H9 (cell line): ENCODE measurements at regions not wholly inside any gene's neighbourhood (a gene's known extent, or its start where the extent isn't known, plus 50 kb on each side); places are given as distances from the start of the nearest gene placed in this dataset.

Experiments used
- DNase-seq: peaks from one replicate; pipeline ENCODE4 v3.0.0-alpha.2; 2017
- H2AFZ ChIP-seq: one replicate; pipeline ENCODE4 v1.6.1; 2013; ENCODE audit warnings: mild to moderate bottlenecking, low read length, control low read depth, moderate library complexity
- H2AK5ac ChIP-seq: 2 replicates; pipeline ENCODE4 v1.6.1; 2013; ENCODE audit warnings: low read length, control low read depth, mixed read lengths; ENCODE audit not compliant: insufficient read length
- H2BK120ac ChIP-seq: one replicate; pipeline ENCODE4 v1.6.1; 2013; ENCODE audit warnings: low read depth, mild to moderate bottlenecking, low read length, control low read depth, inconsistent platforms; ENCODE audit not compliant: poor library complexity, severe bottlenecking
- H2BK12ac ChIP-seq: 2 replicates; pipeline ENCODE4 v1.6.1; 2013; ENCODE audit warnings: low read length, control low read depth, mixed read lengths, low read depth; ENCODE audit not compliant: insufficient read length
- H2BK15ac ChIP-seq: 2 replicates; pipeline ENCODE4 v1.6.1; 2013; ENCODE audit warnings: low read depth, low read length, control low read depth
- H2BK20ac ChIP-seq: one replicate; pipeline ENCODE4 v1.6.1; 2013; ENCODE audit warnings: low read depth, mild to moderate bottlenecking, low read length, control low read depth, inconsistent platforms; ENCODE audit not compliant: poor library complexity, severe bottlenecking
- H2BK5ac ChIP-seq: 2 replicates; pipeline ENCODE4 v1.6.1; 2013; ENCODE audit warnings: low read length, control low read depth, mixed read lengths; ENCODE audit not compliant: insufficient read length
- H3K14ac ChIP-seq: 2 replicates; pipeline ENCODE4 v1.6.1; 2013; ENCODE audit warnings: low read length, control low read depth; ENCODE audit not compliant: insufficient read depth
- H3K18ac ChIP-seq: 2 replicates; pipeline ENCODE4 v1.6.1; 2013; ENCODE audit warnings: low read depth, mild to moderate bottlenecking, mixed read lengths, low read length, control low read depth; ENCODE audit not compliant: insufficient read length
- H3K23ac ChIP-seq: 2 replicates; pipeline ENCODE4 v1.6.1; 2013; ENCODE audit warnings: low read length, control low read depth, mixed read lengths, low read depth; ENCODE audit not compliant: insufficient read length
- H3K23me2 ChIP-seq: 2 replicates; pipeline ENCODE4 v1.6.1; 2013; ENCODE audit warnings: low read depth, mild to moderate bottlenecking, mixed read lengths, low read length, control low read depth; ENCODE audit not compliant: insufficient read length, poor library complexity, severe bottlenecking
- H3K27ac ChIP-seq: 2 replicates; pipeline ENCODE4 v1.5.1; 2013; ENCODE audit warnings: low read length, control low read depth, mixed read lengths, low read depth; ENCODE audit not compliant: insufficient read length
- H3K27me3 ChIP-seq: 2 replicates; pipeline ENCODE4 v1.6.1; 2013; ENCODE audit warnings: low read length, control low read depth, inconsistent platforms; ENCODE audit not compliant: insufficient read depth
- H3K4ac ChIP-seq: 2 replicates; pipeline ENCODE4 v1.6.1; 2013; ENCODE audit warnings: low read depth, mild to moderate bottlenecking, control low read depth, inconsistent platforms, low read length, moderate library complexity
- H3K4me1 ChIP-seq: 2 replicates; pipeline ENCODE4 v1.6.1; 2013; ENCODE audit warnings: low read length, control low read depth, inconsistent platforms; ENCODE audit not compliant: insufficient read depth
- H3K4me2 ChIP-seq: 2 replicates; pipeline ENCODE4 v1.6.1; 2013; ENCODE audit warnings: low read length, control low read depth, mixed read lengths; ENCODE audit not compliant: insufficient read length, insufficient read depth
- H3K56ac ChIP-seq: 2 replicates; pipeline ENCODE4 v1.6.1; 2013; ENCODE audit warnings: low read depth, mild to moderate bottlenecking, mixed read lengths, low read length, control low read depth; ENCODE audit not compliant: insufficient read length
- H3K79me1 ChIP-seq: 2 replicates; pipeline ENCODE4 v1.6.1; 2013; ENCODE audit warnings: low read depth, mild to moderate bottlenecking, moderate library complexity, low read length, control low read depth, inconsistent platforms; ENCODE audit not compliant: insufficient read depth, poor library complexity, severe bottlenecking
- H3K79me2 ChIP-seq: 2 replicates; pipeline ENCODE4 v1.6.1; 2013; ENCODE audit warnings: low read length, control low read depth, inconsistent platforms; ENCODE audit not compliant: insufficient read depth
- H3K9ac ChIP-seq: 2 replicates; pipeline ENCODE4 v1.6.1; 2013; ENCODE audit warnings: low read length, control low read depth, mixed read lengths; ENCODE audit not compliant: insufficient read length; ENCODE audit errors: extremely low read depth
- H3K9me3 ChIP-seq: one replicate; pipeline ENCODE4 v1.6.1; 2013; ENCODE audit warnings: low read depth, low read length, inconsistent platforms; ENCODE audit not compliant: control insufficient read depth
- H3T11ph ChIP-seq: one replicate; pipeline ENCODE4 v1.6.1; 2013; ENCODE audit warnings: mild to moderate bottlenecking, low read length, control low read depth, inconsistent platforms
- H4K20me1 ChIP-seq: one replicate; pipeline ENCODE4 v1.6.1; 2013; ENCODE audit not compliant: control insufficient read depth, insufficient read length, insufficient read depth
- H4K5ac ChIP-seq: 2 replicates; pipeline ENCODE4 v1.6.1; 2013; ENCODE audit warnings: low read depth, mild to moderate bottlenecking, mixed read lengths, low read length, control low read depth; ENCODE audit not compliant: insufficient read length
- H4K8ac ChIP-seq: replicated peaks from 2 replicates; pipeline ENCODE4 v1.6.1; 2013; ENCODE audit warnings: low read length, control low read depth, mixed read lengths, low read depth; ENCODE audit not compliant: insufficient read length
- H4K91ac ChIP-seq: 2 replicates; pipeline ENCODE4 v1.6.1; 2013; ENCODE audit warnings: low read depth, mild to moderate bottlenecking, moderate library complexity, mixed read lengths, low read length, control low read depth; ENCODE audit not compliant: insufficient read length
- H3K27ac Mint-ChIP-seq, 3 experiments: 2 replicates in 2 of 3; 3 replicates in 1 of 3; pipeline ENCODE4 v1.8.0; 2020 to 2021; ENCODE audit warnings: mixed read lengths in 3 of 3, mild to moderate bottlenecking in 1 of 3, moderate library complexity in 1 of 3
- H3K27me3 Mint-ChIP-seq: 2 replicates; pipeline ENCODE4 v1.8.0; 2021; ENCODE audit warnings: low read depth, mild to moderate bottlenecking, moderate library complexity, mixed read lengths
- H3K36me3 Mint-ChIP-seq, 3 experiments: 2 replicates in 2 of 3; 3 replicates in 1 of 3; pipeline ENCODE4 v1.8.0; 2020 to 2021; ENCODE audit warnings: low read depth in 3 of 3, mixed read lengths in 3 of 3; ENCODE audit not compliant: insufficient read depth in 1 of 3
- H3K4me1 Mint-ChIP-seq, 2 experiments: 2 replicates each; pipeline ENCODE4 v1.8.0; 2020; ENCODE audit warnings: mixed read lengths in 2 of 2
- H3K4me3 Mint-ChIP-seq, 2 experiments: 2 replicates in 1 of 2; 3 replicates in 1 of 2; pipeline ENCODE4 v1.8.0; 2020 to 2021; ENCODE audit warnings: mild to moderate bottlenecking in 2 of 2, mixed read lengths in 2 of 2, moderate library complexity in 1 of 2
- H3K9me3 Mint-ChIP-seq, 2 experiments: 2 replicates in 1 of 2; 3 replicates in 1 of 2; pipeline ENCODE4 v1.8.0; 2020; ENCODE audit warnings: mild to moderate bottlenecking in 2 of 2, mixed read lengths in 2 of 2, moderate library complexity in 1 of 2
- CTCF ChIP-seq: fragments of 200-600 bp; sonication (generic); conservative IDR thresholded peaks from 3 replicates; pipeline ENCODE4 v1.8.0; 2021; ENCODE audit warnings: antibody characterized with exemption, mild to moderate bottlenecking
- WGBS: extraction: QIAGEN DNeasy Blood & Tissue Kit; methylation state at CpG from one replicate; pipeline ENCODE4 v1.1.7; 2013; ENCODE audit warnings: missing lambda C conversion rate, low lambda C conversion rate, mixed read lengths; ENCODE audit not compliant: insufficient read length; ENCODE audit errors: extremely low coverage; 5-methylcytosine and 5-hydroxymethylcytosine counted together

- H4K5ac ChIP-seq = no peak overlapping the region
- H3K56ac ChIP-seq = no peak overlapping the region
- no peak overlapping the region for H4K8ac ChIP-seq
- no peak overlapping the region for H3K4ac ChIP-seq
- no peak overlapping the region for H2BK120ac ChIP-seq
- no peaks in the 10 kb centered on the region for H3K9me3 ChIP-seq
- H2BK5ac ChIP-seq = no peak overlapping the region
- H3K79me1 ChIP-seq = no peaks in the 10 kb centered on the region
- H2BK12ac ChIP-seq = no peak overlapping the region
- H3K27me3 ChIP-seq = no peaks in the 10 kb centered on the region
- Mint-ChIP-seq H3K4me3 (no peak overlapping the region), H3K27ac (no peak overlapping the region), H3K27me3 (peaks cover 3% of the 10 kb centered on the region; the same call in 1 of the 2 replicates), H3K4me1 (peaks cover 10 to 11% of the 10 kb centered on the region in 2 experiments), H3K36me3 (no peaks in the 10 kb centered on the region), H3K9me3 (no peaks in the 10 kb centered on the region; a peak in 1 of 5 replicates)
- no CpG with 5 or more reads among the region's 4 CpGs for WGBS
- no peak overlapping the region for H4K91ac ChIP-seq
- no peak overlapping the region for H3K23ac ChIP-seq
- TF ChIP-seq CTCF = no peak
- no peak overlapping the region for H3K9ac ChIP-seq
- no peak overlapping the region for H2AK5ac ChIP-seq
- H3K14ac ChIP-seq = no peak overlapping the region
- H2BK20ac ChIP-seq = no peak overlapping the region
- H2BK15ac ChIP-seq = no peak overlapping the region
- H3K27ac ChIP-seq = no peak overlapping the region
- H4K20me1 ChIP-seq = no peaks in the 10 kb centered on the region
- no peak for DNase-seq
- no peak overlapping the region for H2AFZ ChIP-seq
- no peaks in the 10 kb centered on the region for H3K79me2 ChIP-seq
- H3K4me2 ChIP-seq = no peak overlapping the region
- H3T11ph ChIP-seq = no peak overlapping the region
- H3K23me2 ChIP-seq = no peaks in the 10 kb centered on the region
- H3K18ac ChIP-seq = no peak overlapping the region
- no peaks in the 10 kb centered on the region for H3K4me1 ChIP-seq
Observed at GRCh38 chrX:100216083-100216482, 194.0 kb downstream of the PCDH19 start.
